H1 (cell line): ENCODE measurements at regions not wholly inside any gene's neighbourhood (a gene's known extent, or its start where the extent isn't known, plus 50 kb on each side); places are given as distances from the start of the nearest gene placed in this dataset.

Source experiments
- CTCF ChIA-PET: fragments of 300-600 bp; sonication (Branson Sonifier 250); formaldehyde crosslinking; loops from one replicate; lab custom pipeline; 2021; ENCODE audit not compliant: partially characterized antibody; lab: Charles Lee
- POLR2A ChIA-PET: fragments of 300-600 bp; sonication (Branson Sonifier 250); formaldehyde crosslinking; loops from one replicate; lab custom pipeline; 2021; ENCODE audit warnings: inconsistent platforms; ENCODE audit not compliant: partially characterized antibody; lab: Charles Lee
- DNase-seq, 2 experiments: peaks; one replicate each; pipeline versions ENCODE4 v3.0.0 to v3.0.0-alpha.2; 2010 to 2022; ENCODE audit warnings: low spot score in 2 of 2, low read depth in 1 of 2, mixed read lengths in 1 of 2
- FAIRE-seq: peaks from 2 replicates; lab custom pipeline; 2011; peaks lifted over from hg19 to GRCh38; lab: Jason Lieb, UNC
- H2AFZ ChIP-seq: 2 replicates; pipeline ENCODE4 v1.8.1; 2012; ENCODE audit warnings: low read length, inconsistent platforms
- H2AK5ac ChIP-seq: 2 replicates; pipeline ENCODE4 v1.6.1; 2013; ENCODE audit warnings: low read depth, low read length
- H2BK120ac ChIP-seq: replicated peaks from 2 replicates; pipeline ENCODE3; 2013; ENCODE audit warnings: low read depth, low read length, inconsistent platforms
- H2BK12ac ChIP-seq: 2 replicates; pipeline ENCODE4 v1.6.1; 2013; ENCODE audit warnings: low read depth, low read length
- H2BK15ac ChIP-seq: 2 replicates; pipeline ENCODE4 v1.6.1; 2013; ENCODE audit warnings: low read length
- H2BK20ac ChIP-seq: 2 replicates; pipeline ENCODE4 v1.6.1; 2013; ENCODE audit warnings: low read length
- H2BK5ac ChIP-seq: 2 replicates; pipeline ENCODE4 v1.6.1; 2013; ENCODE audit warnings: low read depth, low read length
- H3K14ac ChIP-seq: 2 replicates; pipeline ENCODE4 v1.6.1; 2013; ENCODE audit warnings: inconsistent platforms; ENCODE audit not compliant: insufficient read length
- H3K18ac ChIP-seq: 2 replicates; pipeline ENCODE4 v1.6.1; 2013; ENCODE audit warnings: low read length; ENCODE audit errors: extremely low read depth
- H3K23ac ChIP-seq: 2 replicates; pipeline ENCODE4 v1.6.1; 2013; ENCODE audit warnings: inconsistent platforms; ENCODE audit not compliant: insufficient read length
- H3K23me2 ChIP-seq: 2 replicates; pipeline ENCODE4 v1.6.1; 2013; ENCODE audit warnings: low read depth, low read length
- H3K27ac ChIP-seq: 2 replicates; pipeline ENCODE4 v1.6.1; 2011; ENCODE audit warnings: low read depth, low read length, inconsistent platforms
- H3K27me3 ChIP-seq, 4 experiments: replicated peaks in 1 of 4; 1 replicate in 1 of 4; 2 replicates in 3 of 4; pipeline versions ENCODE4 v1.6.1 to v1.8.1; 2011 to 2013; ENCODE audit warnings: low read length in 3 of 4, mild to moderate bottlenecking in 3 of 4, inconsistent platforms in 2 of 4, mixed read lengths in 2 of 4, moderate library complexity in 1 of 4; ENCODE audit not compliant: control insufficient read depth in 3 of 4, insufficient read depth in 3 of 4; ENCODE audit errors: extremely low read depth in 1 of 4
- H3K36me3 ChIP-seq, 4 experiments: 2 replicates each; pipeline versions ENCODE4 v1.6.1 to v1.8.1; 2011 to 2013; ENCODE audit warnings: mild to moderate bottlenecking in 4 of 4, low read length in 3 of 4, moderate library complexity in 2 of 4, control low read depth in 1 of 4, inconsistent platforms in 1 of 4; ENCODE audit not compliant: insufficient read depth in 4 of 4, control insufficient read depth in 2 of 4
- H3K4ac ChIP-seq: replicated peaks from 2 replicates; pipeline ENCODE3; 2013; ENCODE audit warnings: low read length, low read depth, mixed read lengths, inconsistent platforms; ENCODE audit not compliant: insufficient read length
- H3K4me1 ChIP-seq, 4 experiments: replicated peaks in 1 of 4; 1 replicate in 1 of 4; 2 replicates in 3 of 4; pipeline versions ENCODE4 v1.6.1 to v1.8.1; 2011 to 2013; ENCODE audit warnings: low read length in 3 of 4, inconsistent platforms in 2 of 4, mixed read lengths in 1 of 4; ENCODE audit not compliant: insufficient read depth in 4 of 4, control insufficient read depth in 3 of 4
- H3K4me2 ChIP-seq, 2 experiments: 2 replicates each; pipeline versions ENCODE4 v1.6.1 to v1.8.1; 2011 to 2013; ENCODE audit warnings: low read depth in 2 of 2, low read length in 2 of 2, control low read depth in 1 of 2, inconsistent platforms in 1 of 2, mild to moderate bottlenecking in 1 of 2; ENCODE audit not compliant: insufficient read depth in 1 of 2
- H3K4me3 ChIP-seq, 4 experiments: fragments of 200-600, 300-600 bp in 1 of 4; sonication (generic), shearing (Covaris generic), sonication (Bioruptor Twin) in 1 of 4; 2 replicates each; pipeline versions ENCODE4 v1.5.1 to v1.8.1; 2011 to 2016; ENCODE audit warnings: low read length in 4 of 4, low read depth in 3 of 4, control low read depth in 2 of 4, inconsistent platforms in 2 of 4, mild to moderate bottlenecking in 2 of 4, mixed read lengths in 1 of 4, moderate library complexity in 1 of 4; ENCODE audit not compliant: insufficient read depth in 2 of 4; ENCODE audit errors: extremely low read depth in 1 of 4
- H3K56ac ChIP-seq: replicated peaks from 2 replicates; pipeline ENCODE3; 2013; ENCODE audit warnings: low read depth, mild to moderate bottlenecking, mixed read lengths, low read length, inconsistent platforms; ENCODE audit not compliant: insufficient read length
- H3K79me1 ChIP-seq: 2 replicates; pipeline ENCODE4 v1.6.1; 2013; ENCODE audit warnings: low read depth, low read length, control low read depth
- H3K79me2 ChIP-seq, 2 experiments: 2 replicates each; pipeline versions ENCODE4 v1.6.1 to v1.8.1; 2012 to 2013; ENCODE audit warnings: low read length in 2 of 2, mild to moderate bottlenecking in 2 of 2, inconsistent platforms in 1 of 2; ENCODE audit not compliant: insufficient read depth in 2 of 2, control insufficient read depth in 1 of 2
- H3K9ac ChIP-seq, 4 experiments: replicated peaks in 1 of 4; 1 replicate in 1 of 4; 2 replicates in 3 of 4; pipeline versions ENCODE4 v1.6.1 to v1.8.1; 2011 to 2013; ENCODE audit warnings: low read depth in 3 of 4, low read length in 3 of 4, control low read depth in 2 of 4, mild to moderate bottlenecking in 2 of 4, moderate library complexity in 2 of 4, inconsistent platforms in 1 of 4; ENCODE audit errors: extremely low read depth in 1 of 4
- H3K9me3 ChIP-seq, 2 experiments: 2 replicates each; pipeline versions ENCODE4 v1.6.1 to v1.8.1; 2012 to 2013; ENCODE audit warnings: mild to moderate bottlenecking in 2 of 2, moderate library complexity in 2 of 2, control low read depth in 1 of 2, inconsistent platforms in 1 of 2, low read depth in 1 of 2, low read length in 1 of 2, mixed read lengths in 1 of 2; ENCODE audit not compliant: insufficient read depth in 2 of 2
- H4K20me1 ChIP-seq, 2 experiments: replicated peaks in 1 of 2; 2 replicates each; pipeline versions ENCODE3 to v1.8.1; 2011 to 2013; ENCODE audit warnings: inconsistent platforms in 2 of 2, low read length in 2 of 2, mild to moderate bottlenecking in 1 of 2; ENCODE audit not compliant: insufficient read depth in 2 of 2, control insufficient read depth in 1 of 2
- H4K5ac ChIP-seq: 2 replicates; pipeline ENCODE4 v1.6.1; 2013; ENCODE audit warnings: low read length, low read depth, mixed read lengths, inconsistent platforms; ENCODE audit not compliant: insufficient read length
- H4K8ac ChIP-seq: 2 replicates; pipeline ENCODE4 v1.8.0; 2013; ENCODE audit warnings: mild to moderate bottlenecking, moderate library complexity, low read length, inconsistent platforms; ENCODE audit not compliant: insufficient read depth; ENCODE audit errors: extremely low read depth
- H4K91ac ChIP-seq: replicated peaks from 2 replicates; pipeline ENCODE3; 2013; ENCODE audit warnings: low read length, mixed read lengths, inconsistent platforms; ENCODE audit not compliant: insufficient read length
- BCL11A ChIP-seq, 2 experiments: IDR thresholded peaks; one replicate each; pipeline ENCODE4 v1.6.1; 2011; ENCODE audit warnings: low read depth in 2 of 2, low read length in 2 of 2, mild to moderate bottlenecking in 2 of 2
- NRF1 ChIP-seq: IDR thresholded peaks from 2 replicates; pipeline ENCODE4 v1.6.1; 2011; ENCODE audit warnings: mild to moderate bottlenecking, low read depth, low read length, improper control_type of control experiment
- RBBP5 ChIP-seq: IDR thresholded peaks from 2 replicates; pipeline ENCODE4 v1.7.1; 2012; ENCODE audit warnings: low read depth, mild to moderate bottlenecking, inconsistent platforms, low read length, moderate library complexity, borderline replicate concordance
- WGBS, 2 experiments: shearing (Covaris generic) in 1 of 2; methylation state at CpG; one replicate each; pipeline versions ENCODE4 v1.1.6 to v1.1.7; 2013 to 2015; ENCODE audit warnings: low lambda C conversion rate in 2 of 2, mixed read lengths in 2 of 2, inconsistent platforms in 1 of 2, low coverage in 1 of 2, missing lambda C conversion rate in 1 of 2; ENCODE audit not compliant: insufficient replicate concordance in 2 of 2, insufficient coverage in 1 of 2, insufficient read length in 1 of 2; ENCODE audit errors: extremely low coverage in 1 of 2, missing lambda C conversion rate in 1 of 2; 5-methylcytosine and 5-hydroxymethylcytosine counted together

DNA sequence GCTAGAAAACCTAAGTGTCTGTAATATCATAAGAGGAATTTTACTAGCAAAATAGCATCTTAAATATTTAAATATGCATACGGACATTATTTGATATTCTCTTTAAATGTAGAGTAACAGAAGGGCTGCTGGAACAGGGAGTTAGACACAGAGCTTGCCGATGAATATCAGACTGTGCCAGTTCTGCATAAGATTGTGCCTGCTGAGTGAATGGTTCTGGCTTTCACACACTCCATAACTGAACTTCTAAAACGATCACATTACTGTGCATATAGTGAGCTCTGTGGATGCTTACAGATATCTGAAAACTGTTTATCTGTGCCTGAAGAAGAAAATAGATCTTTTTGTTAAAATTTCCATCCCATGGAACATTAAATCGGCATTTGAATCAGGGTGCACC lies 867.4 kb upstream of the PCDH10 start:
- Histone ChIP-seq H2BK12ac (no peak overlapping the region), H4K91ac (no peak overlapping the region), H3K18ac (no peak overlapping the region), H2BK120ac (no peak overlapping the region), H3K23me2 (no peaks in the 10 kb centered on the region), H3K23ac (no peak overlapping the region), H3K9me3 (peaks cover 0 to 5% of the 10 kb centered on the region in 2 experiments; a peak in 1 of 4 replicates), H3K9ac (no peak overlapping the region), H3K27ac (no peak overlapping the region), H2BK15ac (no peak overlapping the region), H2AFZ (0 out of 2 replicates have a peak overlapping the region, but pooled peaks have one; percentile 79), H3K79me2 (no peaks in the 10 kb centered on the region), H3K4me3 (no peak overlapping the region), H3K4me1 (peaks cover 0 to 4% (median under 1%) of the 10 kb centered on the region in 4 experiments; a peak in 2 of 7 replicates), H3K56ac (no peak overlapping the region), H4K20me1 (no peaks in the 10 kb centered on the region), H3K4ac (no peak overlapping the region), H3K36me3 (peaks cover 0 to 20% (median 0%) of the 10 kb centered on the region in 4 experiments; a peak in 2 of 8 replicates), H3K27me3 (no peaks in the 10 kb centered on the region), H4K5ac (no peak overlapping the region), H3K79me1 (no peaks in the 10 kb centered on the region), H2AK5ac (no peak overlapping the region), H4K8ac (no peak overlapping the region), H3K4me2 (no peak overlapping the region), H2BK5ac (no peak overlapping the region), H2BK20ac (0 out of 2 replicates have a peak overlapping the region, but pooled peaks have one; percentile 53), H3K14ac (no peak overlapping the region)
- ChIA-PET POLR2A (no interaction called here), CTCF (no interaction called here)
- TF ChIP-seq BCL11A (IDR thresholded peaks at IDR 0.05; ENCODE audit: low read depth in 2 of 2, low read length in 2 of 2) (no peak), RBBP5 (no peak), NRF1 (no peak)
- WGBS, 2 experiments = 91% methylated on average over 4 of the region's 4 CpGs; no CpG with 5 or more reads in 1 of the 2 experiments
- FAIRE-seq (no peak), DNase-seq (no peak)
